ENCODE measurements at regions not wholly inside any gene's neighbourhood (a gene's known extent, or its start where the extent isn't known, plus 50 kb on each side); places are given as distances from the start of the nearest gene placed in this dataset.

DNA sequence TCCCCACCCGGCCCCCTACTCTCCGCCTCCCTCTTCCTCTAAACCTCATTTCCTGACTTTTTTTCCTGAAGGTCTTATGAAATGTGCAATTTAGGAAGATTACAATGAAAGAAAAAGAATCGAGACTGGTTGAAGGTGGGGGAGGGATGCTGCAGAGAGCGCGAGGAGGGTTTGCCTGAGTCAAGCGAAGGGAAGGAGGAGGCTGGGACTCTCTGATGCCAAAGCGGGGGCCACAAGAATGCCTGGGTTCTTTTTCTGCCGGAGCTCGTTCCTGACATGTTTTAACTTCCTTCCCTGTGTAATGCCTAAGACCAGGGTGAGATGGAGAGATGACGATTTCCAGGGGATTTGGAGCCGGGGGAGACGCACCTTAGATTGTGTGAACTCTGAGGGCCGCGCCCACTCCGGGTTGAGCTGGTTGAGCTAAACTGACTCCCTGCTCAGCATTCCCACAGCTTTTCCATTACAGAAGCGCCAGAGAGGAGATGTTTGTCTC is 270.5 kb upstream of the SORL1-AS1 start:
- no peak for DNase-seq

- no peak for DNase-seq
Observed at GRCh38 chr11:121722431-121723245, 269.9 kb upstream of the SORL1-AS1 start.

DNA sequence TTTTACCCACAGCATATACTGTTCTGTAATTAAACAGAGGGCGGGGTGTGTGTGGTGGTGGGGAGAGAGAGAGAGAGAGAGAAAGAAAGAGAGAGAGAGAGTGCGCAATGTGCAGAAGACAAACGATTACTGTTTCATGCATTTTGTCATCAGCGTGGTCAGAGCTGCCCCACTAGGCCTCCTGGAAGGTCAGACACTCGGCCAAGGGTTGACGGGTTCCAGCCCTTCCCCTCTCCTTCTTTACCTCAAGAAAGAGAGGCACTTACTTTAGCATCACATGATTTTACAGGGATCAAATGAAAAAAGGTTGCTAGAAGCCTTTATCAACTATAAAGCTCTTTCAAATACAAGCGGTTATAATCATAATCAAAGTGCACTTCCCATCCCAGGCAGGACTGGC is 269.2 kb upstream of the SORL1-AS1 start:
- DNase-seq: no peak

DNA sequence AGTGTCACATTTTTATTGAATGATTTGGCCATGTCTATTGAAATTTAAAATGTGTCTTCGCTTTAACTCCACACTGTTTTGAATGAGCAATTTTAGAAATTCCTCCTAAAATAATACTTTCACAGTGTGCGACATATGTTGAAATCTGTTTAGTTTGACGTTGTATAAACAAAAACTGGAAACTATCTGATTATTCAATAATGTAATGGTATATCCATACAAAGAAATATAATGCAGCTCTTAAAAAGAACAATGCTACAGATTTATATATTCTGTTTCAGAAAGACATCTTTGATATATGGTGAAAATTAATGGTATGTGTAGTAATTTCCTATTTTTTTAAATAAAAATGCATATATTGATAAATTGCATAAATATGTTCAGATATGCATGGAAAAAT is 268.7 kb upstream of the SORL1-AS1 start:
- no peak for DNase-seq

- no peak for DNase-seq
Observed at GRCh38 chr11:121717296-121717695, 264.5 kb upstream of the SORL1-AS1 start.

DNA sequence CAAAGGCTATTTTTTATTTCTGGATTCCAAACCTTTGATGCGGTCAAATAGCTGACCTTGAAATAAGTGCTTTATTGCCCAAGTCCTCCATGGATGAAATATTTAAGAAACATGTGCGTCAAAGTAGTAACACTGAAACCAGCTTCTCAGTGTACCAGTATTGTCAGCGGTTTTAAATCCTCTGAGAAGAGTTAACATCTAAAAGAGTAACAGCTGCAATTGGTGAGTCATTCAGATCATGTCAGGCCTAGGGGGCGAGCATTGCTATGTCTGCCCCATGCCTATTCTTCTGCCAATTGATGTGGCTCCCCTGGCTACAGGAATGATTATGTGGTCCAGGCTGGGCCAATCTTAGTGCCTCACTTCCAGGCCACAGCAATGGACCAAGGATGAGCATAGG is 263.3 kb upstream of the SORL1-AS1 start:
- no peak for DNase-seq

DNA sequence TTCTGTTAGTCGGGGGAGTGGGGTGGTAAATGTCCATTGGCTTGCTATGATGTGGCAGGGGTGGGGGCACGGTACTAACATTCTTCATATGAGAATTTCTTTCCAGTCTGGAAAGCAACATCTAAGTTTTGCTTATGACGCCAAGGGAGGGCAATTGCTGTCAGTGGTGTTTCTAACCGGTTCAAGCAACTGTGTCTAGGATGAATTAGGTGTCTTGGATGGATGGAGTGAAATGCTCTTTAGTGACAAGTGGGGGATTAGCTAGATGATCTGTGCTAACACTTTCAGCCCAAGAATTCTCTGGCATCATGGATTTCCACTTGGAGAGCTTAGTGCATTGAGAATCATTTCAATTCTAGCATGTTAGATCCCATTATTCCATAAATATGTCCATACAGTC is 262.6 kb upstream of the SORL1-AS1 start:
- no peak for DNase-seq

- no peak for DNase-seq
Observed at GRCh38 chr11:121714351-121714750, 261.6 kb upstream of the SORL1-AS1 start.

DNA sequence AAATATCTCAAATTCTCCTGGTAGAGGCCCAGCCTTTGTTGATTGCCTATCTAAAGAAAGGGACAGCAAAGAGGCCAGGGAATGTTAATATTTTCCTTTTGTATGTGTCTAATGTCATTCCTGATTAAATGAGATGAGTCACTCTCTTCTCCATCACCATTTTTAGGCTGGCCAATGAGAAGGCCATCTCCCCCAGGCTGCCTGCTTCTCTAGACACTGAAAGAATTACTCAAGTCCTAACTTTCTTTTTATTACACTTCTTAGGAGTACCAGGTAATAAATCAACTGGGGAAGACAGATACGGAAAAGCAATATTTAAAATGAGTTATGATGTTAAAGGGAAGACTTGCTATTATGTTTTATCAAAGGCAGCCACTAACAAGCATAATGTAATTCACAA is 259.2 kb upstream of the SORL1-AS1 start:
- no peak for DNase-seq

DNA sequence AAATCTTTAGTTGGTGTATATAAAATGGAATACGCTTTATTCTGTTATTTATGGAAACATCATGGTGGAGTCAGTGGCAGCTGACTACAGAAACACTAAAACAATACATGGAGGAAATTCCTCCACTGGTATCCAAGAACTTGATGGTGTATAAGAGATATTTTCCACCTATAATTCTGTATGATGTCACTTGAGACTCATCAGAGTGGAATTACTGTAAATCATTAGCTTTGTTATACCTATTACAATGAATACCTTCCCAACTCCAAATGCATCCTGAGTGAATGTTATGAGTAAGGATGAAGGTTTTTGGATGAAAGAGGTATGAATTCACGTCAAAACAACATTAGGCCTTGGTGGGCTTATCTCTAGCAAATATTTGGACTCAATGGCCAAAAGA is 258.5 kb upstream of the SORL1-AS1 start:
- no peak for DNase-seq

- no peak for DNase-seq
Observed at GRCh38 chr11:121706884-121707420, 254.2 kb upstream of the SORL1-AS1 start.

GRCh38 chr11:121703201-121703600 is 250.4 kb upstream of the SORL1-AS1 start:
- DNase-seq: no peak

GRCh38 chr11:121700968-121701367 is 248.2 kb upstream of the SORL1-AS1 start:
- no peak for DNase-seq

- no peak for DNase-seq
Observed at GRCh38 chr11:121699801-121700200, 247.0 kb upstream of the SORL1-AS1 start.

DNA sequence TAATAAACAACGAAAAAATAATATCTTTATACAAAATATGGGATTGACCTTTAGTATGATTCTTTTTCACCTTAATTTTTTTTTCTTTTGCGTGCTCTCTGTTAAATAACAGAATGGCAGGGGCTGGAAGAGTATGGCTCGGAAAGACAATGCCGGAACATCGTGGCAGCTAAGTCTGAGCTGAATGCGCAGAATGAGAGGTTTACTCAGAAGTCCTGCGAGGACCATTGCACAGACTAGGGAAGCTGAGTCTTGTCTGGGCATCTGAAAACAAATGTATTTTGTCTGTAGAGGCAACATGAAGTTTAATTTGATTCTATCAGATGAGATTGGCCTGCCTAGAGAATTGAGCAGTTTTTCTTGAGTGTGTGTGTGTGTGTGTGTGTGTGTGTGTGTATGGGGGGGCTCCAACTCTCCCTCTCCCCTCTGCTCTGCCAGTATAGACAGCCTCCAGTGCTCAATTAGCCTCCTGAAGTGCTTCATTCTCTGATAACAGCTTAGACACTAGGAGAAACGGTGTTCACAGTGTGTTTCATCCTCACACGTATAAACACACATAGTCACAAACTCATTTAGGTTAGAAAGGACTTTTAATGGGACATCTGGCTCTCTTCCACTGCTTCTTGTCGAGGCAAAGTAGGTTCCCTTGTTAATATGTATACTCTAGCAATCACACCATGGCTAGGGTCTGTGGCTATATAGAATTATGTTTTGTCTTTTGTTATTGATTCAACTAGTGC is 244.3 kb upstream of the SORL1-AS1 start:
- DNase-seq: no peak

GRCh38 chr11:121696177-121696871 is 243.6 kb upstream of the SORL1-AS1 start:
- DNase-seq: no peak

DNA sequence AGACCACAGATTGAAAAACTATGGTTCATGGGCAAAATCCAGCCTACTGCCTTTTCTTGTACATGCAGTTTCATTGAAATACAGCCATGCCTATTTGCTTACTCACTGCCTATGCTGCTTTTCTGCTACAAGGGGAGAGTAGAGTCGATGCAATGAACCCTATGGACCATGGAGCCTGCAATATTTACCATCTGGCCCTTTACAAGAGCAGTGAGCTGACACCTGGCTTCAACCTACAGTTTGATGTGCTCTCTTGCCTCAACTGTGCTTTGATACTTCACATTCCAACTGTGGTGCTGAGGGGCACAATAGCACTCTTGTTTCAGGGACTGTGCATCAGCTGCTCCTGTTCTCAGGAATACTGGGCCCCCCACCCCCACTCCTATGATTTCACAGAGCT is 239.5 kb upstream of the SORL1-AS1 start:
- DNase-seq: no peak

DNA sequence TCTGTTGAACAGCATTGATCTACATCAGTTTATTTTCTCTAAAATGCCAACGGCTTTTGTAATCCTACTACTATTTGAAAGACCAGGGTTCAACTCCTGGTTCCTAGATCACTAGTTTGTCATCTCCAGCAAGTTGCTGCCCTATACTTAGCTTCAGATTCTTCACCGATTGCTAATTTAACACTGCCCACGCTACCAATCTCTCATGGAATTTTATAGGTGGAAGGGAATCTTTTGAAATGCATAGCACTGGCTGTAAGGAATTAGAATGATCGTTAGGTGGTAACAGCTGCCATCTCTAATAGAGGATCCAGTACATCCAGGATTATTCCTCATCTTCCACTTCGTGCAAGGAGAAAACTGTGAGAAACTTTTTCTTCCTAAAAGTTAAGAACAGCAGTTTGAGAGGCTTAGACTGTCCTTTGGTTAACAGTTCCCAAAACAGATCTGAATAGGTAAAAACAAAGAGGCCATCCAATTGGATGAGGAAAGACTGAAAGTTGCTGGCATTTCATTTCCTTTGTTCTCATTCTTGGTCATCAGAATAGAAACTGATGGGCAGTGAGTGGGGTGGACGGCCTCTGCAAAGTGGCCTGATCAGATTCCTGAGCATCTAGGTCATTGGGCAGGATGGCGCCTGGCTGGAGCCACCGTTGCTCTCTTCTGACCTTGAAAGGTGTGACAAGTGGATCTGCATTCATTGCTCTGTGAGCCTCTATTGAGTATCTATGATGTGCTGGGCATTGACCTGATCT is 236.3 kb upstream of the SORL1-AS1 start:
- DNase-seq: no peak

- DNase-seq: no peak
Observed at GRCh38 chr11:121688055-121688491, 235.3 kb upstream of the SORL1-AS1 start.

- no peak for DNase-seq
Observed at GRCh38 chr11:121683791-121684190, 231.0 kb upstream of the SORL1-AS1 start.

Measured in CD4-positive, alpha-beta T cell treated with Interleukin-10 for 1 hour (primary cell).